ENCODE measurements at regions not wholly inside any gene's neighbourhood (a gene's known extent, or its start where the extent isn't known, plus 50 kb on each side); places are given as distances from the start of the nearest gene placed in this dataset.

- TF ChIP-seq CTCF (IDR thresholded peaks at IDR 0.05; ENCODE audit: extremely low read depth, low read depth, low read length) = no peak
- Histone ChIP-seq H3K27me3 (ENCODE audit: insufficient read depth, low read length) (no peaks in the 10 kb centered on the region), H3K9me3 (ENCODE audit: low read depth, low read length) (no peaks in the 10 kb centered on the region), H2AFZ (ENCODE audit: low read length) (no peak overlapping the region), H3K27ac (ENCODE audit: low read depth, low read length) (no peak overlapping the region), H3K4me3 (ENCODE audit: insufficient read depth, low read length) (no peak overlapping the region), H3K4me1 (ENCODE audit: insufficient read depth, low read length) (no peaks in the 10 kb centered on the region), H3K4me2 (ENCODE audit: insufficient read depth, low read length) (no peak overlapping the region), H4K20me1 (ENCODE audit: insufficient read depth, low read length) (no peaks in the 10 kb centered on the region), H3K36me3 (ENCODE audit: insufficient read depth, low read length) (no peaks in the 10 kb centered on the region), H3K79me2 (ENCODE audit: insufficient read depth, low read length) (no peaks in the 10 kb centered on the region)
- DNase-seq (ENCODE audit: insufficient read length, low spot score, missing footprints) = no peak
These were observed 665.5 kb downstream of the NTRK3 start for GRCh38 chr15:87591042-87591441.

- no peaks in the 10 kb centered on the region for H3K27me3 ChIP-seq (ENCODE audit: insufficient read depth, low read length)
- no peaks in the 10 kb centered on the region for H3K4me1 ChIP-seq (ENCODE audit: insufficient read depth, low read length)
- H3K4me3 ChIP-seq (ENCODE audit: insufficient read depth, low read length) = no peak overlapping the region
- no peak overlapping the region for H3K4me2 ChIP-seq (ENCODE audit: insufficient read depth, low read length)
- H3K27ac ChIP-seq (ENCODE audit: low read depth, low read length) = no peak overlapping the region
- H2AFZ ChIP-seq (ENCODE audit: low read length) = no peak overlapping the region
- DNase-seq (ENCODE audit: insufficient read length, low spot score, missing footprints) = no peak
- no peaks in the 10 kb centered on the region for H3K36me3 ChIP-seq (ENCODE audit: insufficient read depth, low read length)
- H4K20me1 ChIP-seq (ENCODE audit: insufficient read depth, low read length) = no peaks in the 10 kb centered on the region
- H3K79me2 ChIP-seq (ENCODE audit: insufficient read depth, low read length) = no peaks in the 10 kb centered on the region
- no peaks in the 10 kb centered on the region for H3K9me3 ChIP-seq (ENCODE audit: low read depth, low read length)
- no peak for TF ChIP-seq CTCF (IDR thresholded peaks at IDR 0.05; ENCODE audit: extremely low read depth, low read depth, low read length)
These were observed 667.4 kb downstream of the NTRK3 start for GRCh38 chr15:87589134-87589533.

- Histone ChIP-seq H3K4me3 (ENCODE audit: insufficient read depth, low read length) (no peak overlapping the region), H3K36me3 (ENCODE audit: insufficient read depth, low read length) (no peaks in the 10 kb centered on the region), H3K27ac (ENCODE audit: low read depth, low read length) (no peak overlapping the region), H3K4me2 (ENCODE audit: insufficient read depth, low read length) (no peak overlapping the region), H3K9me3 (ENCODE audit: low read depth, low read length) (no peaks in the 10 kb centered on the region), H3K27me3 (ENCODE audit: insufficient read depth, low read length) (no peaks in the 10 kb centered on the region), H2AFZ (ENCODE audit: low read length) (no peak overlapping the region), H3K79me2 (ENCODE audit: insufficient read depth, low read length) (no peaks in the 10 kb centered on the region), H4K20me1 (ENCODE audit: insufficient read depth, low read length) (no peaks in the 10 kb centered on the region), H3K4me1 (ENCODE audit: insufficient read depth, low read length) (no peaks in the 10 kb centered on the region)
- DNase-seq (ENCODE audit: insufficient read length, low spot score, missing footprints) = no peak
- TF ChIP-seq CTCF (IDR thresholded peaks at IDR 0.05; ENCODE audit: extremely low read depth, low read depth, low read length) = no peak
These were observed 674.4 kb downstream of the NTRK3 start for GRCh38 chr15:87582169-87582568.

- no peak overlapping the region for H2AFZ ChIP-seq (ENCODE audit: low read length)
- H4K20me1 ChIP-seq (ENCODE audit: insufficient read depth, low read length) = no peaks in the 10 kb centered on the region
- DNase-seq (ENCODE audit: insufficient read length, low spot score, missing footprints) = no peak
- H3K36me3 ChIP-seq (ENCODE audit: insufficient read depth, low read length) = no peaks in the 10 kb centered on the region
- H3K9me3 ChIP-seq (ENCODE audit: low read depth, low read length) = no peaks in the 10 kb centered on the region
- no peaks in the 10 kb centered on the region for H3K4me1 ChIP-seq (ENCODE audit: insufficient read depth, low read length)
- H3K27ac ChIP-seq (ENCODE audit: low read depth, low read length) = no peak overlapping the region
- no peaks in the 10 kb centered on the region for H3K79me2 ChIP-seq (ENCODE audit: insufficient read depth, low read length)
- no peaks in the 10 kb centered on the region for H3K27me3 ChIP-seq (ENCODE audit: insufficient read depth, low read length)
- TF ChIP-seq CTCF (IDR thresholded peaks at IDR 0.05; ENCODE audit: extremely low read depth, low read depth, low read length) = no peak
- no peak overlapping the region for H3K4me3 ChIP-seq (ENCODE audit: insufficient read depth, low read length)
- H3K4me2 ChIP-seq (ENCODE audit: insufficient read depth, low read length) = no peak overlapping the region
These were observed 677.0 kb downstream of the NTRK3 start for GRCh38 chr15:87579537-87579936.

Measured in osteoblast (primary cell).